ENCODE measurements at regions not wholly inside any gene's neighbourhood (a gene's known extent, or its start where the extent isn't known, plus 50 kb on each side); places are given as distances from the start of the nearest gene placed in this dataset.

DNA sequence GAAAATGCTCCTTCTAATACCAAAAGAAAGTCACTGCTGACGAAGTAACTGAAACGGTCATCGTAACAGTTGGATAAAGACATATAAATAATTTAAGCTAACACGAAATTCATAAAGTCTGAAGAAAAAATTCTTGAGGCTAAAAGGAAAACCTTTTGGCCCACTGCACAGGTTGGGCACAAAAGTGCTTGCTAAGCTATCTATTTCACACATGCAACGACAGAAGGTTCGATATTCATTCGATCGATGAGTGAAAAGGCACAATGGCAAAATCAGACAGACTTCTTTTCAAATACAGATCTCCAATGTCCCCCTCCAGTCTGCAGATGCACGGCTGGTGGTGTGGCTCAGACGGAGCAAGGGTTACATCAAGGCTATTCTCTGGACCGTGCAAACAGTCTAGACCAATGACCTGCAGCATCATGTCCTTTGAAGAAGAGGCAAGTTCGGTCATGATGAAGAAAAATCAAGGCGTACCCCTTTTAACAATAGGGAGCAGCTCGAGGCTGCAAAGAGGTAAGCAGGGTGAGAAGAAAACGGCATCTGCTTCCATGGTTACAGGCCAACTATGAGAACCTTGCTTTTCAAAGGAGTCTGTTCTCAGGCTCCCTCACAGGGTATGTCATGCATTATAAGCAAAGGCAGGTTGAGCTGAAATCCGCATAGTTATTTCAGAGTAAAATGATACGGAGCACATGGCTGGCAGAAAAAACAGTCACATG lies 579.6 kb downstream of the USP25 start:
- Histone ChIP-seq H3K4me1 (ENCODE audit: control insufficient read depth in 2 of 3, insufficient read depth in 2 of 3, low read depth in 1 of 3, low read length in 3 of 3) (no peaks in the 10 kb centered on the region), H3K9ac (ENCODE audit: low read length in 3 of 3) (no peak overlapping the region), H3K4me3 (ENCODE audit: low read length in 3 of 3) (no peak overlapping the region), H3K9me3 (ENCODE audit: control insufficient read depth in 2 of 3, insufficient read depth in 1 of 3, low read length in 3 of 3) (no peaks in the 10 kb centered on the region), H3K27ac (ENCODE audit: low read depth in 2 of 2, low read length in 2 of 2) (no peak overlapping the region), H3K27me3 (ENCODE audit: control insufficient read depth, insufficient read depth, low read length) (no peaks in the 10 kb centered on the region), H3K36me3 (ENCODE audit: control insufficient read depth in 2 of 3, insufficient read depth in 3 of 3, low read length in 3 of 3) (no peaks in the 10 kb centered on the region)
- TF ChIP-seq, protein P1, sequence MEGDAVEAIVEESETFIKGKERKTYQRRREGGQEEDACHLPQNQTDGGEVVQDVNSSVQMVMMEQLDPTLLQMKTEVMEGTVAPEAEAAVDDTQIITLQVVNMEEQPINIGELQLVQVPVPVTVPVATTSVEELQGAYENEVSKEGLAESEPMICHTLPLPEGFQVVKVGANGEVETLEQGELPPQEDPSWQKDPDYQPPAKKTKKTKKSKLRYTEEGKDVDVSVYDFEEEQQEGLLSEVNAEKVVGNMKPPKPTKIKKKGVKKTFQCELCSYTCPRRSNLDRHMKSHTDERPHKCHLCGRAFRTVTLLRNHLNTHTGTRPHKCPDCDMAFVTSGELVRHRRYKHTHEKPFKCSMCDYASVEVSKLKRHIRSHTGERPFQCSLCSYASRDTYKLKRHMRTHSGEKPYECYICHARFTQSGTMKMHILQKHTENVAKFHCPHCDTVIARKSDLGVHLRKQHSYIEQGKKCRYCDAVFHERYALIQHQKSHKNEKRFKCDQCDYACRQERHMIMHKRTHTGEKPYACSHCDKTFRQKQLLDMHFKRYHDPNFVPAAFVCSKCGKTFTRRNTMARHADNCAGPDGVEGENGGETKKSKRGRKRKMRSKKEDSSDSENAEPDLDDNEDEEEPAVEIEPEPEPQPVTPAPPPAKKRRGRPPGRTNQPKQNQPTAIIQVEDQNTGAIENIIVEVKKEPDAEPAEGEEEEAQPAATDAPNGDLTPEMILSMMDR (IDR thresholded peaks at IDR 0.05; ENCODE audit: borderline replicate concordance, extremely low read depth, insufficient read depth): no peak
- FAIRE-seq: no peak
- intact Hi-C loops (cut with DNase I): no loop called here
- no peak for DNase-seq

DNA sequence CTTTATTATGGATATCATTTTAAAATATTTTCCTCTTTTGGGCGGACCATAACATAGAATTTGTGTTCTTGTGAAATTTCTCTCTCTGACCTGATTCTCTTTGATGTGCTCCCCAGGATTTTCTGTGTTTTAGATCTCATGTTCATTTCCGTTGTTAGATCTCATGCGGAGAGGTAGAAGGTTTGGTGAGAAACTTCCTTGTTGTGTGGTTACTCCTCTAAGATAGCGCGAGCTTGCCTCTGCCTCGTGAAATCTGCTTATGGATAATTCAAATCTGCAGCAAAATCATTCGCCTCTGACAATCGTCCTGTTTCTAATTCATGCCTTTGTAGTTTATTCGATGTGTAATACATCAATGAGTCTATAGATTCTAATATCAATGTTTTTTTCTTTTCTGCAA lies 580.4 kb downstream of the USP25 start:
- FAIRE-seq (no peak), DNase-seq (no peak)
- H3K4me3 ChIP-seq (ENCODE audit: low read length in 3 of 3): no peak overlapping the region
- no peaks in the 10 kb centered on the region for H3K27me3 ChIP-seq (ENCODE audit: control insufficient read depth, insufficient read depth, low read length)
- intact Hi-C loops (cut with DNase I): no loop called here
- H3K27ac ChIP-seq (ENCODE audit: low read depth in 2 of 2, low read length in 2 of 2): no peak overlapping the region
- H3K4me1 ChIP-seq (ENCODE audit: control insufficient read depth in 2 of 3, insufficient read depth in 2 of 3, low read depth in 1 of 3, low read length in 3 of 3): no peaks in the 10 kb centered on the region
- TF ChIP-seq, protein P1 (IDR thresholded peaks at IDR 0.05; ENCODE audit: borderline replicate concordance, extremely low read depth, insufficient read depth): no peak
- no peak overlapping the region for H3K9ac ChIP-seq (ENCODE audit: low read length in 3 of 3)
- no peaks in the 10 kb centered on the region for H3K9me3 ChIP-seq (ENCODE audit: control insufficient read depth in 2 of 3, insufficient read depth in 1 of 3, low read length in 3 of 3)
- no peaks in the 10 kb centered on the region for H3K36me3 ChIP-seq (ENCODE audit: control insufficient read depth in 2 of 3, insufficient read depth in 3 of 3, low read length in 3 of 3)

DNA sequence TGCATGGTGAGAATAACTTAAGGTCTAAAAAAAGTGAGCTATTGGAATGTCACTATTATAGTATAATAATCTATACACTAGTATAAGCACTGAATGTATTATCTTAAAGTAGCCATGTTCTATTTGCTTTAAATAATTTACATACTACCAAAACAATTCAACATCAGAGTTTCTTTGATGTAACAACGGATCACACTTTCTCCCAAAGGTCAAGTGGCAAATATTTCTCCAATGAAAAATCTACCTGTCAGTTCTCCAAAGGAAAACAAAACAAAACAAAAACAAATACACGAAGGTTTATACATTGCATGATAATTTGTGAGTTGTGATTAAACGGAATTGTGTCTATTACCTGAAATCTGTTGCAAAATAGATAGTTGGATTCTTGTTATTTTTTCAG lies 581.4 kb downstream of the USP25 start:
- no peaks in the 10 kb centered on the region for H3K36me3 ChIP-seq (ENCODE audit: control insufficient read depth in 2 of 3, insufficient read depth in 3 of 3, low read length in 3 of 3)
- intact Hi-C loops (cut with DNase I): no loop called here
- no peak overlapping the region for H3K4me3 ChIP-seq (ENCODE audit: low read length in 3 of 3)
- no peaks in the 10 kb centered on the region for H3K27me3 ChIP-seq (ENCODE audit: control insufficient read depth, insufficient read depth, low read length)
- H3K9me3 ChIP-seq (ENCODE audit: control insufficient read depth in 2 of 3, insufficient read depth in 1 of 3, low read length in 3 of 3): no peaks in the 10 kb centered on the region
- H3K9ac ChIP-seq (ENCODE audit: low read length in 3 of 3): no peak overlapping the region
- DNase-seq (no peak), FAIRE-seq (no peak)
- no peaks in the 10 kb centered on the region for H3K4me1 ChIP-seq (ENCODE audit: control insufficient read depth in 2 of 3, insufficient read depth in 2 of 3, low read depth in 1 of 3, low read length in 3 of 3)
- TF ChIP-seq, protein P1 (IDR thresholded peaks at IDR 0.05; ENCODE audit: borderline replicate concordance, extremely low read depth, insufficient read depth): no peak
- H3K27ac ChIP-seq (ENCODE audit: low read depth in 2 of 2, low read length in 2 of 2): no peak overlapping the region

DNA sequence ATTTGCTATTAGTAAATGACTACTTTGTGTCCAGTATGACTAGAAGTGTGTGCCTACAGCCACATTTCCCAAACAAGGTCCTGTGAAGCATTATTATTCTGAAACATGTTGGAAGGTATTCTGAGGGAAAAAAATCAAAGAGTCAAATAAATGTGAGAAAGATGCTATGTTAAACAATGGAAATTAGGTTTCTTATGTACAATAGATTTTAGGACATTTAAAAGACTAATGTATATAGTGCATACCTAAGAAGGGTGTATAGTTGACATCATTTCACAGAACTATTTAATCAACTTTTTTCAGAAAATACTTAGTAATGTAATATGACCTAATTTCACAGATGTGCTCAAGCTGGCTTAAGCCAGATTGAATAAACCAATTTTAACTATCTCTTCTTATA lies 582.5 kb downstream of the USP25 start:
- DNase-seq (no peak), FAIRE-seq (no peak)
- Histone ChIP-seq H3K4me3 (ENCODE audit: low read length in 3 of 3) (no peak overlapping the region), H3K9me3 (ENCODE audit: control insufficient read depth in 2 of 3, insufficient read depth in 1 of 3, low read length in 3 of 3) (no peaks in the 10 kb centered on the region), H3K27ac (ENCODE audit: low read depth in 2 of 2, low read length in 2 of 2) (no peak overlapping the region), H3K9ac (ENCODE audit: low read length in 3 of 3) (no peak overlapping the region), H3K4me1 (ENCODE audit: control insufficient read depth in 2 of 3, insufficient read depth in 2 of 3, low read depth in 1 of 3, low read length in 3 of 3) (no peaks in the 10 kb centered on the region), H3K27me3 (ENCODE audit: control insufficient read depth, insufficient read depth, low read length) (no peaks in the 10 kb centered on the region), H3K36me3 (ENCODE audit: control insufficient read depth in 2 of 3, insufficient read depth in 3 of 3, low read length in 3 of 3) (no peaks in the 10 kb centered on the region)
- TF ChIP-seq, protein P1 (IDR thresholded peaks at IDR 0.05; ENCODE audit: borderline replicate concordance, extremely low read depth, insufficient read depth): no peak
- intact Hi-C loops (cut with DNase I): no loop called here
